WERI-Rb-1 (cell line): ENCODE measurements at regions not wholly inside any gene's neighbourhood (a gene's known extent, or its start where the extent isn't known, plus 50 kb on each side); places are given as distances from the start of the nearest gene placed in this dataset.

Experiments
- DNase-seq: peaks from one replicate; pipeline ENCODE4 v3.0.0-alpha.2; 2020
- H3K27ac ChIP-seq: fragments of 250-450 bp; sonication (Bioruptor Pico); 2 replicates; pipeline ENCODE4 v1.5.1; 2020; ENCODE audit warnings: mild to moderate bottlenecking, moderate library complexity
- H3K27me3 ChIP-seq: fragments of 250-450 bp; sonication (Bioruptor Pico); 2 replicates; pipeline ENCODE4 v1.5.1; 2021; ENCODE audit warnings: mild to moderate bottlenecking, low read depth, moderate library complexity; ENCODE audit not compliant: insufficient read depth, severe bottlenecking
- H3K36me3 ChIP-seq: fragments of 250-450 bp; sonication (Bioruptor Pico); 2 replicates; pipeline ENCODE4 v1.5.1; 2020; ENCODE audit warnings: mild to moderate bottlenecking, moderate library complexity
- H3K4me3 ChIP-seq: 2 replicates; pipeline ENCODE4 v1.5.1; 2011; ENCODE audit warnings: low read depth, mild to moderate bottlenecking, control low read depth, low read length
- H3K9me3 ChIP-seq: fragments of 250-450 bp; sonication (Bioruptor Pico); 2 replicates; pipeline ENCODE4 v1.5.1; 2021; ENCODE audit warnings: mild to moderate bottlenecking, moderate library complexity; ENCODE audit not compliant: severe bottlenecking
- CTCF ChIP-seq: IDR thresholded peaks from 2 replicates; pipeline ENCODE4 v1.5.1; 2011; ENCODE audit warnings: low read depth, mild to moderate bottlenecking, control low read depth, inconsistent platforms, low read length

- peaks cover 86% of the 10 kb centered on the region for H3K27me3 ChIP-seq
- TF ChIP-seq CTCF, result no peak
- H3K9me3 ChIP-seq, result no peaks in the 10 kb centered on the region
- DNase-seq, result no peak
- H3K36me3 ChIP-seq, result no peaks in the 10 kb centered on the region
- no peak overlapping the region for H3K4me3 ChIP-seq
- H3K27ac ChIP-seq, result no peak overlapping the region
These were observed 353.0 kb upstream of the KLF4 start for GRCh38 chr9:107842530-107842929.

GRCh38 chr9:107841076-107841475 lies 351.5 kb upstream of the KLF4 start:
- H3K9me3 ChIP-seq, result no peaks in the 10 kb centered on the region
- no peaks in the 10 kb centered on the region for H3K36me3 ChIP-seq
- TF ChIP-seq CTCF, result no peak
- no peak for DNase-seq
- H3K27me3 ChIP-seq, result peaks cover 87% of the 10 kb centered on the region
- H3K27ac ChIP-seq, result no peak overlapping the region
- H3K4me3 ChIP-seq, result no peak overlapping the region

- Histone ChIP-seq H3K4me3 (no peak overlapping the region), H3K36me3 (no peaks in the 10 kb centered on the region), H3K27ac (no peak overlapping the region), H3K9me3 (no peaks in the 10 kb centered on the region), H3K27me3 (peaks cover 88% of the 10 kb centered on the region)
- TF ChIP-seq CTCF, result no peak
- no peak for DNase-seq
These were observed 349.8 kb upstream of the KLF4 start for GRCh38 chr9:107839371-107839770.

GRCh38 chr9:107838766-107839165 lies 349.2 kb upstream of the KLF4 start:
- Histone ChIP-seq H3K27me3 (peaks cover 85% of the 10 kb centered on the region), H3K9me3 (no peaks in the 10 kb centered on the region), H3K4me3 (no peak overlapping the region), H3K27ac (no peak overlapping the region), H3K36me3 (no peaks in the 10 kb centered on the region)
- no peak for DNase-seq
- no peak for TF ChIP-seq CTCF

GRCh38 chr9:107836300-107836699 lies 346.7 kb upstream of the KLF4 start:
- H3K27me3 ChIP-seq, result peaks cover 79% of the 10 kb centered on the region
- TF ChIP-seq CTCF, result no peak

GRCh38 chr9:107833295-107833694 lies 343.7 kb upstream of the KLF4 start:
- Histone ChIP-seq H3K27ac (no peak overlapping the region), H3K4me3 (no peak overlapping the region), H3K9me3 (no peaks in the 10 kb centered on the region), H3K36me3 (no peaks in the 10 kb centered on the region), H3K27me3 (peaks cover 60% of the 10 kb centered on the region)
- no peak for DNase-seq
- TF ChIP-seq CTCF, result no peak

More at GRCh38 chr9:107836300-107836699, 346.7 kb upstream of the KLF4 start:
- no peak for DNase-seq
- Histone ChIP-seq H3K4me3 (no peak overlapping the region), H3K9me3 (no peaks in the 10 kb centered on the region), H3K36me3 (no peaks in the 10 kb centered on the region), H3K27ac (no peak overlapping the region)
